Central memory CD8-positive, alpha-beta T cell (primary cell): ENCODE measurements at regions not wholly inside any gene's neighbourhood (a gene's known extent, or its start where the extent isn't known, plus 50 kb on each side); places are given as distances from the start of the nearest gene placed in this dataset.

Experiments
- ATAC-seq: fragments of 150-1000 bp; cut with Tn5 transposase; replicated peaks from 2 replicates; pipeline ENCODE4 v1.10.0; 2022; ENCODE audit warnings: mild to moderate bottlenecking, moderate FRiP score, moderate number of reproducible peaks; ENCODE audit not compliant: poor library complexity, severe bottlenecking; ENCODE audit errors: extremely low read depth
- DNase-seq, 2 donors: peaks; one replicate each; pipeline ENCODE4 v3.0.0; 2021; ENCODE audit warnings: low spot score in 2 of 2
- H3K27ac Mint-ChIP-seq: one replicate; pipeline ENCODE4 v1.8.0; 2022; ENCODE audit warnings: low read depth, mild to moderate bottlenecking, moderate library complexity, mixed read lengths
- H3K27me3 Mint-ChIP-seq: one replicate; pipeline ENCODE4 v1.8.0; 2022; ENCODE audit warnings: mixed read lengths
- H3K36me3 Mint-ChIP-seq: one replicate; pipeline ENCODE4 v1.8.0; 2022; ENCODE audit warnings: mild to moderate bottlenecking, moderate library complexity, mixed read lengths; ENCODE audit not compliant: insufficient read depth
- H3K4me1 Mint-ChIP-seq: one replicate; pipeline ENCODE4 v1.8.0; 2022; ENCODE audit warnings: mixed read lengths
- H3K4me3 Mint-ChIP-seq: one replicate; pipeline ENCODE4 v1.8.0; 2022; ENCODE audit warnings: mild to moderate bottlenecking, moderate library complexity, mixed read lengths
- H3K9me3 Mint-ChIP-seq: one replicate; pipeline ENCODE4 v1.8.0; 2022; ENCODE audit warnings: mixed read lengths

GRCh38 chr3:127141921-127142730, 50.8 kb upstream of the PRR23E start:
- Mint-ChIP-seq H3K27ac (no peak overlapping the region), H3K9me3 (peaks cover 6% of the 10 kb centered on the region), H3K36me3 (peaks cover 1% of the 10 kb centered on the region), H3K4me3 (no peak overlapping the region), H3K27me3 (peaks cover 33% of the 10 kb centered on the region), H3K4me1 (no peaks in the 10 kb centered on the region)
- DNase-seq, result no peak
- no peak for ATAC-seq
